Dedifferentiated amniotic fluid mesenchymal stem cell (primary cell): ENCODE measurements at regions not wholly inside any gene's neighbourhood (a gene's known extent, or its start where the extent isn't known, plus 50 kb on each side); places are given as distances from the start of the nearest gene placed in this dataset.
A peak's percentile ranks its signal among the peaks of the same experiment; 100 is the strongest.

Source experiments
- DNase-seq: peaks from one replicate; pipeline ENCODE4 v3.0.0-alpha.2; 2016; ENCODE audit errors: extremely low spot score

GRCh38 chr5:54616518-54617220, 99.1 kb downstream of the SNX18 start:
- no peak for DNase-seq

GRCh38 chr5:54616031-54616430, 98.5 kb downstream of the SNX18 start:
- peak; percentile 52 for DNase-seq

GRCh38 chr5:54615381-54615780, 97.8 kb downstream of the SNX18 start:
- DNase-seq: no peak

GRCh38 chr5:54612711-54613110, 95.2 kb downstream of the SNX18 start:
- DNase-seq: no peak

- DNase-seq: no peak
These were observed 93.9 kb downstream of the SNX18 start for GRCh38 chr5:54611290-54611951.

- no peak for DNase-seq
These were observed 92.8 kb downstream of the SNX18 start for GRCh38 chr5:54610197-54610944.

GRCh38 chr5:54608423-54609085, 91.0 kb downstream of the SNX18 start:
- DNase-seq: no peak

- no peak for DNase-seq
These were observed 89.4 kb downstream of the SNX18 start for GRCh38 chr5:54607006-54607405.

GRCh38 chr5:54603372-54603771, 85.8 kb downstream of the SNX18 start:
- peak; percentile 66 for DNase-seq

- no peak for DNase-seq
These were observed 84.9 kb downstream of the SNX18 start for GRCh38 chr5:54602475-54602874.

GRCh38 chr5:54601411-54602230, 84.1 kb downstream of the SNX18 start:
- no peak for DNase-seq
